AG08396 (cell line): ENCODE measurements at regions not wholly inside any gene's neighbourhood (a gene's known extent, or its start where the extent isn't known, plus 50 kb on each side); places are given as distances from the start of the nearest gene placed in this dataset.

Experiments
- DNase-seq: peaks from one replicate; pipeline ENCODE4 v3.0.0; 2012; ENCODE audit warnings: low spot score, mixed read lengths

DNA sequence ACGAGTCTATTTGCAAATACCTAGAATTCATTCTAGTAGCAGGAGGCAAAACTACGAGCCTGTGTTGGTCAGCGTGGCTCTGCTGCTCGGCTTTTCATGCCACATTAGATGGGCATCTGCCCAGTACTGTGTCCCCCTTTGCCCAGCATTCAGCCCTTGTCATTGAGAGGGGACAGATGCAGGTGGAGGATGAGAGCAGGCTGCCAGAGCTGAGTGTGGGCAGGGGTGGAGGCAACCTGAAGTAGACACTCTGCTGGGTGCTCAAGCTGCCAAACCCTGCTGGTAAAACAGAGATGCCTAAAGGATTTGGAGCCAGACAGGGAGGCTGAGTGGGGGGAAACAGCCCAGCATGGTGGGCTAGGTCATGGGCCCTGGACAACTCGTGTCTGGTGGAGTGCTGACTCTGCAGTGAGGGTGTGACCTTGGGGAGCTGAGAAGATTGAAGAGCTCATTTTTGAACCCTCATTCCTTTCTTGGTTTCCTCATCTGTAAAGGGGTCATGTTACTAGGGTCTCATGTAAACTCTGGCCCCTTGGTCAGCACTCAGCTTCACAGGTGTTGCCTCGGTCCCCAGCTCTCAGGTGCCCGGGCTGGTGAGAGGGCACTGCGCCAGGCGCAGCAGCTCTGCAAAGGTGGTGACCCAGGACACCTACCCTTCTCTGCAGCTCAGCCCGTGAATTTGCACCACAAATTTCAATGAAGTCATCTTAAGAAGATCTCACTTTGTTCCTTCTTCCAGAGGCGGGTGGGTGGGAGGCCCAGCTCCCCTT, 64.2 kb upstream of the BHLHE23 start:
- no peak for DNase-seq

DNA sequence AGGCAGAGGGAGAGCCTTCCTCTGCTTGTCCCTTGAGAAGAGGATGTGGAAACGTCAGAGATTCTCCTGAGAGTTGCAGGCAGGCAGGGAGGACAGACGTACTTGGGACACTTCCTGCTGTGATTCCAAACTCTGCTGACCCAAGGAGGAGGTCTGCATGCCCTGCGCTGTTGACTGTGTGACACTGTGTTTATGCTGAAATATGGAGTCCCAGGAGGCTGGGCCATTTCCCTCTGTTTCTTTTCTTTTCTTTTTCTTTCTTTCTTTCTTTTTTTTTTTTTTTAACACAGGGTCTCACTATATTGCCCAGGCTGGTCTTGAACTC, 63.5 kb upstream of the BHLHE23 start:
- no peak for DNase-seq

GRCh38 chr20:63068711-63069367, 62.1 kb upstream of the BHLHE23 start:
- no peak for DNase-seq

DNA sequence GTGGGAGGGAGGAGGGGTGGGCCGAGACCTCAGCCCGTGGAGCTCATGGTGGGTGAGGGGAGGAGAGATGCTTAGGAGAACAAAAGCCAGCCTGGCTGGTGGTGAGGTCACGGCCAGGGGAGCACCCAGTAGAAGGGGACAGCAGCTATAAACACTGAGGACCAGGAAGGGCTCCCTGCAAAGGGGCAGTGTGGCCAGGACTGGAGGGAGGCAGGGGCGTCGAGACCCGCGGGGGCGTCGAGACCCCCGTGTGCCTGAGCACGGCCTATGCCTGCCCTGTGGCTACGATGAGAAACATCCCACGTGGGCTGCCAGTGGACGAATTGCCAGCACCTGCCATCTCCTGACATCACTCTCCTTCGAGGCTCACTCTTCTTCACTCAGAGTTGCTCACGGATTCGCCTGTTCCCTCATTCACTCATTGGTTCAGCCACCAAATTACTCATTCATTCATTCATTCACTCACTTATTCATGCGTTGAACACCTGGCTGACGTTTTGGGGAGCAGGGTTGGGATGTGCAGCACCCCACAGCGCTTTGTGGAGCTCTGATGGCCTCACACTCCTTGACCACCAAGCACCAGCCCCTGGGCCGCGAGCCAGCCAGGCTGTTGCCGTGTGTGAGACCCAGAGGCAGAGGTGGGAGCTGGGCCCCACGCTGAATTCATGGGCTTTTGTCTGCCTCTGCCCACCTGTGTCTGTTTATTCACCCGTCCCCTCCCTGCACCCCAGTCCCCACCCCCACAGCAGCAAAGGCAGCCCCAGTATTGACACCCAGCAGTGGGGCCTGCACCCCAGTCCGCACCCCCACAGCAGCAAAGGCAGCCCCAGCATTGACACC, 61.2 kb upstream of the BHLHE23 start:
- no peak for DNase-seq

- DNase-seq, result no peak
Observed at GRCh38 chr20:63067266-63067635, 60.5 kb upstream of the BHLHE23 start.

- no peak for DNase-seq
Observed at GRCh38 chr20:63066506-63067265, 59.9 kb upstream of the BHLHE23 start.

DNA sequence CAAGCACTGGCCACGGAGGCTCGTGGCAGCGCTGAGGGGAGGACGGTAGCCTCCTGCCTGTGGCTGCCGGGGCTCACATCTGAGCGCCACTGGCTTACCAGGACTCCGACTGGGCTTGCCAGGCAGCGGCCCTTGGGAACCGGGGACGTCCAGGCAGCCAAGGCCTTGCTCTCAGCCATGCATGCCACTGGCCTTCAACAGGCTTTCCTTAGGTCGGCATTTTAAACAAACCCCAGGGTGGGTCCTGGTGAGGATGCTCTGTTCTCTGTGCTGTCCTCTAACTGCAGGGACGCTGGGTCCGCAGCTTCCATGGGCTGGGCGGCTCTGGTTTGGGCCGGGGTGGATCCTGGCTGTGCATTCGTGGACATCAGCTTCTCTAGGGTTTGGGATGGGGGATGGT, 59.1 kb upstream of the BHLHE23 start:
- no peak for DNase-seq

DNA sequence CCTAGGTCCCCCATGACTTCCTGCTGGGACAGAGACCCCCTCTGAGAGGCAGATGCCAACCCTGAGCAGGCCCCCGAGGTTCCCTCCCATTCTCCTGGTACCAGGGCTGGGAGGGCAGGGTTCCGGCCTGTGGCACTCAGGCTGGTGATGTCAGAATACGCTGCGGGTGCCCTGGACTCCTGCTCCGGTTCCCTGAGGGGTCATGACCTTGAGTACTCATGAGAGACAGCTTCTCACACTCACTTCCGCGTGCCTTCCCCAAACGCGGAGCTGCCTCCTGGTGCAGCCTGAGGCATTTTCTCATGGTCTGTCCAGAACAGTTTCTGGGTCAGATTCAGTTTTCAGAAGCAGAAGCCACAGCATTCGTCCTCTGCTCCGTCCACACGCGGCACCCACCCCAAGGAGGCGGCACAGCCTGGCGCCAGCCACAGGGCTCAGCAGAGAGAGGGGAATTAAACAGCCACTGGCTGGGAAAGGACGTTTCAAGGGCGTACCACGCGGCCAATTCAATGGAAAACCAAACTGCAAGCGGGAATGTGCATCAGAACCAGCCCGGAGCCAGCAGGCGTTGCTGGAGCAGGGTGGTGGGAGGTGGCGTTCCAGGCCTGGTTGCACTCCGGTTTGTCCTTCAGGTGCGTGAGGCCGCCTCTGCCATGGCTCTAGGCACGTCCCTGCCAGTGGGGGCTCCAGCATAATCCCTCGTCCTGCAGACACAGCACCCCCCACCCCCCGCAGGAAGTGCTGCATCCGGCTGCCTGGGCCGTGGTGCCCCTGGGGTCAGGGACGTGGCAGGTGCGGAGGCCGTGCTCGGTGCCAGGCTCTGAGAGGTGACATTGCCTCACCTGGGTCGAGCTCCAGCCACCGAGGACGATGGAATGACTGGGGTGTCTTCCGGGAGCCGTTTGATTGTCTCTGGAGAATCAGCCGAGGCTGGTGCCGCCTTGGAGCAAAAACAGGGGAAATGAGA, 58.3 kb upstream of the BHLHE23 start:
- no peak for DNase-seq

DNA sequence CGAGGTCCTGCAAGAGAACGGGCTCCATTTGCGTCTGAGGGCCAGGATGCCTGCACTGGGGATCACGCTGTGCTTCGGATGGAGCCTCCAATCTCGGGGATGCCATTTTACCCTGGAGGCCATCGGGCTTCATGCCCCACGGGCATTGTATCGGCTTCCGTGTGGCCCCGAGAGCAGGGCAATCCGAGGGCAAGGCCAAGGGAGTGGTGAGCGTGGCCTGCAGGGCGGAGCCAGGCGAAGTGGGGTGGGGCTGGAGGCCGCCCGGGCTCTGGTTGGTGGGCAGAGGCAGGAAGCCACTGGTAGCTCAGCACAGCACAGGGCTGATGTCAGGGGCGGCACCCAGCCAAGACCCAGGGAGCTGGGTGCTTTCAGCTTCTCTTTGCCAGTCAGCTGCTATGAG, 57.5 kb upstream of the BHLHE23 start:
- DNase-seq, result no peak

GRCh38 chr20:63062188-63063140, 55.7 kb upstream of the BHLHE23 start:
- no peak for DNase-seq

DNA sequence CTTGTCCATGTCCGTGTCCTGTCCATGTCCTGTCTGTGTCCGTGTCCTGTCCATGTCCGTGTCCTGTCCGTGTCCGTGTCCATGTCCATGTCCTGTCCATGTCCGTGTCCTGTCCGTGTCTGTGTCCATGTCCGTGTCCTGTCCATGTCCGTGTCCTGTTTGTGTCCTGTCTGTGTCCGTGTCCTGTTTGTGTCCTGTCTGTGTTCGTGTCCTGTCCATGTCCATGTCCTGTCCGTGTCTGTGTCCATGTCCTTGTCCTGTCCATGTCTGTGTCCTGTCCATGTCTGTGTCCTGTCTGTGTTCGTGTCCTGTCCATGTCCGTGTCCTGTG, 55.0 kb upstream of the BHLHE23 start:
- no peak for DNase-seq

DNA sequence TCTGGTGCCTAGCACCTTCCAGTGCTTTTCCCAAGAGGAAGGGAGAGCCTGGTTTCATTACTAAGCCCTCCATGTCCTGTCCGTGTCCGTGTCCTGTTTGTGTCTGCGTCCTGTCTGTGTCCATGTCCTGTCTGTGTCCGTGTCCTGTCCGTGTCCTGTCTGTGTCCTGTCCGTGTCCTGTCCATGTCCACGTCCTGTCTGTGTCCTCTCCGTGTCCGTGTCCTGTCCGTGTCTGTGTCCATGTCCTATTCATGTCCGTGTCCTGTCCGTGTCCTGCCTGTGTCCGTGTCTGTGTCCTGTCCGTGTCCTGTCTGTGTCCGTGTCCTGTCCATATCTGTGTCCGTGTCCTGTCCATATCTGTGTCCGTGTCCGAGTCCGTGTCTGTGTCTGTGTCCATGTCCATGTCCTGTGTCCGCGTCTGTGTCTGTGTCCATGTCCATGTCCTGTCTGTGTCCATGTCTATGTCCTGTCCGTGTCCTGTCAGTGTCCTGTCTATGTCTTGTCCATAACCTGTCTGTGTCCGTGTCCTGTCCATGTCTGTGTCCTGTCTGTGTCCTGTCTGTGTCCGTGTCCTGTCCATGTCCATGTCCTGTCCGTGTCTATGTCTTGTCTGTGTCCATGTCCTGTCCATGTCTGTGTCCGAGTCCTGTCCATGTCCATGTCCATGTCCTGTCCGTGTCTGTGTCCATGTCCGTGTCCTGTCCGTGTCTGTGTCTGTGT, 54.4 kb upstream of the BHLHE23 start:
- DNase-seq, result no peak

- DNase-seq, result peak; percentile 75
Observed at GRCh38 chr20:63060057-63060991, 53.6 kb upstream of the BHLHE23 start.

DNA sequence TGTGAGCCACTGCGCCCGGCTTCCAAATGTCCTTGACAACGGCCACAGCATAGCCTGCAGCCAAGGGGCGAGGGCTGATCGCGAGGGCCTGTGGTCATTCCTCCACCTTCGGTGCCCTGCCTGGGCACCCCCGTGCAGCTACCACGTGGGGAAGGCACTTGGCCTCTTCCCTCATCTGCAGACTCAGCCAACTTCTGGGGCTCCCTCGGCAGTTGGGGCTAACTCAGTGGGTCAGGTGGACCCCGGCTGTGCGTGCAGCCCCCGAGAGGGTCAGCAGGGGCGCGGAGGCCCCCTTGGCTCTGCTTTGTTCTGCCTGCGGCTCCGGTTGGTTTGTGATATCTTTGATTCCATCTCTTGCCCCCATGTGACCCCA, 52.9 kb upstream of the BHLHE23 start:
- DNase-seq, result no peak

GRCh38 chr20:63058696-63059335, 52.1 kb upstream of the BHLHE23 start:
- DNase-seq, result no peak

GRCh38 chr20:63057171-63058117, 50.7 kb upstream of the BHLHE23 start:
- DNase-seq, result no peak
